SHP77 (cell line): ENCODE measurements at regions not wholly inside any gene's neighbourhood (a gene's known extent, or its start where the extent isn't known, plus 50 kb on each side); places are given as distances from the start of the nearest gene placed in this dataset.

Experiments used
- DNase-seq, 2 experiments: peaks; one replicate each; lab custom pipeline; 2025; lab: John Stamatoyannopoulos, UW

- DNase-seq = no peak
Observed at GRCh38 chr2:78029392-78029995, 507.3 kb upstream of the LRRTM4 start.

- DNase-seq = no peak
Observed at GRCh38 chr2:78034706-78035105, 512.5 kb upstream of the LRRTM4 start.

- DNase-seq = no peak
Observed at GRCh38 chr2:78035804-78036203, 513.6 kb upstream of the LRRTM4 start.

GRCh38 chr2:78051480-78051879 is 529.3 kb upstream of the LRRTM4 start:
- no peak for DNase-seq

- DNase-seq = no peak
Observed at GRCh38 chr2:78056976-78057375, 534.8 kb upstream of the LRRTM4 start.

- DNase-seq = no peak
Observed at GRCh38 chr2:78061301-78061700, 539.1 kb upstream of the LRRTM4 start.

GRCh38 chr2:78061732-78062131 is 539.6 kb upstream of the LRRTM4 start:
- DNase-seq = no peak

- DNase-seq = no peak
Observed at GRCh38 chr2:78063246-78064020, 541.3 kb upstream of the LRRTM4 start.

- DNase-seq = no peak
Observed at GRCh38 chr2:78065366-78065765, 543.2 kb upstream of the LRRTM4 start.

GRCh38 chr2:78068808-78069207 is 546.6 kb upstream of the LRRTM4 start:
- no peak for DNase-seq

GRCh38 chr2:78070693-78071092 is 548.5 kb upstream of the LRRTM4 start:
- no peak for DNase-seq

GRCh38 chr2:78077633-78078032 is 555.5 kb upstream of the LRRTM4 start:
- DNase-seq = peak; percentile 41 to 53

GRCh38 chr2:78082555-78082954 is 560.4 kb upstream of the LRRTM4 start:
- no peak for DNase-seq

GRCh38 chr2:78093436-78093835 is 571.3 kb upstream of the LRRTM4 start:
- no peak for DNase-seq

GRCh38 chr2:78109272-78109671 is 587.1 kb upstream of the LRRTM4 start:
- DNase-seq = no peak

GRCh38 chr2:78115291-78115690 is 593.1 kb upstream of the LRRTM4 start:
- DNase-seq = no peak

GRCh38 chr2:78118037-78118436 is 595.9 kb upstream of the LRRTM4 start:
- no peak for DNase-seq

GRCh38 chr2:78120275-78120674 is 598.1 kb upstream of the LRRTM4 start:
- no peak for DNase-seq

- DNase-seq = no peak
Observed at GRCh38 chr2:78125042-78125441, 602.9 kb upstream of the LRRTM4 start.

GRCh38 chr2:78127424-78127823 is 605.2 kb upstream of the LRRTM4 start:
- DNase-seq = no peak

GRCh38 chr2:78132391-78133370 is 610.5 kb upstream of the LRRTM4 start:
- no peak for DNase-seq

GRCh38 chr2:78145395-78145996 is 623.3 kb upstream of the LRRTM4 start:
- no peak for DNase-seq
